Type B pancreatic cell (in vitro differentiated cells): ENCODE measurements at regions not wholly inside any gene's neighbourhood (a gene's known extent, or its start where the extent isn't known, plus 50 kb on each side); places are given as distances from the start of the nearest gene placed in this dataset.

Experiments used
- DNase-seq: peaks from one replicate; pipeline ENCODE4 v3.0.0; 2021; ENCODE audit warnings: mixed read lengths; ENCODE audit not compliant: unreplicated experiment; ENCODE audit errors: extremely low spot score
- H3K27ac Mint-ChIP-seq: 2 replicates; pipeline ENCODE4 v1.8.0; 2021; ENCODE audit warnings: mild to moderate bottlenecking, mixed read lengths
- H3K27me3 Mint-ChIP-seq: 2 replicates; pipeline ENCODE4 v1.8.0; 2021; ENCODE audit warnings: mixed read lengths
- H3K36me3 Mint-ChIP-seq: 2 replicates; pipeline ENCODE4 v1.8.0; 2021; ENCODE audit warnings: mixed read lengths
- H3K4me1 Mint-ChIP-seq: one replicate; pipeline ENCODE4 v1.8.0; 2021; ENCODE audit warnings: mixed read lengths; ENCODE audit not compliant: unreplicated experiment
- H3K4me3 Mint-ChIP-seq: 2 replicates; pipeline ENCODE4 v1.8.0; 2021; ENCODE audit warnings: mild to moderate bottlenecking, mixed read lengths
- H3K9me3 Mint-ChIP-seq: 2 replicates; pipeline ENCODE4 v1.8.0; 2021; ENCODE audit warnings: mixed read lengths
- CTCF ChIP-seq: fragments of 200-600 bp; sonication (generic); conservative IDR thresholded peaks from 2 replicates; pipeline ENCODE4 v1.5.0; 2021; ENCODE audit warnings: antibody characterized with exemption, mild to moderate bottlenecking

GRCh38 chr13:75938811-75939560, 302.9 kb downstream of the LMO7 start:
- no peaks in the 10 kb centered on the region for H3K9me3 Mint-ChIP-seq
- no peaks in the 10 kb centered on the region for H3K27me3 Mint-ChIP-seq
- no peak for DNase-seq
- H3K4me3 Mint-ChIP-seq, result no peak overlapping the region
- no peak overlapping the region for H3K27ac Mint-ChIP-seq
- no peaks in the 10 kb centered on the region for H3K4me1 Mint-ChIP-seq
- TF ChIP-seq CTCF, result no peak
- H3K36me3 Mint-ChIP-seq, result no peaks in the 10 kb centered on the region

DNA sequence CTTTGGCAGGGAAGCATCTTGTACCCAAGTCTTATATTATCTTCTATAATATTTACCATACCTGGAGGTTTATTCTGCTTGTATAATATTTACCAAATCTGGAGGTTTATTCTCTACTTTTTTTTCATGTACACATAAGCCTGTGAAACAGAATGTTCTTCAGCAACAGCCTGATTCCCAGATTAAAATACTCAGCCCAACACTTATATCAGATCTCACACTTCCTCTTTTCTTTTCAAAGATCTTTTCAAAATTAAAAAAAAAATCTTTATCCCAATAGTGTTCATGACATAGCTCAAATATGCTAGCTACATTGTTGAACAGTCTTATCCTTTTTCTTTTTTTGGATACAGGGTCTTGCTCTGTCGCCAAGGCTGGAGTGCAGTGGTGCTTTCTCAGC, 300.7 kb downstream of the LMO7 start:
- H3K27ac Mint-ChIP-seq, result no peak overlapping the region
- H3K9me3 Mint-ChIP-seq, result no peaks in the 10 kb centered on the region
- TF ChIP-seq CTCF, result no peak
- H3K4me3 Mint-ChIP-seq, result no peak overlapping the region
- no peaks in the 10 kb centered on the region for H3K4me1 Mint-ChIP-seq
- H3K36me3 Mint-ChIP-seq, result no peaks in the 10 kb centered on the region
- H3K27me3 Mint-ChIP-seq, result no peaks in the 10 kb centered on the region
- DNase-seq, result no peak

GRCh38 chr13:75935805-75936204, 299.7 kb downstream of the LMO7 start:
- H3K9me3 Mint-ChIP-seq, result no peaks in the 10 kb centered on the region
- no peak for DNase-seq
- no peaks in the 10 kb centered on the region for H3K36me3 Mint-ChIP-seq

DNA sequence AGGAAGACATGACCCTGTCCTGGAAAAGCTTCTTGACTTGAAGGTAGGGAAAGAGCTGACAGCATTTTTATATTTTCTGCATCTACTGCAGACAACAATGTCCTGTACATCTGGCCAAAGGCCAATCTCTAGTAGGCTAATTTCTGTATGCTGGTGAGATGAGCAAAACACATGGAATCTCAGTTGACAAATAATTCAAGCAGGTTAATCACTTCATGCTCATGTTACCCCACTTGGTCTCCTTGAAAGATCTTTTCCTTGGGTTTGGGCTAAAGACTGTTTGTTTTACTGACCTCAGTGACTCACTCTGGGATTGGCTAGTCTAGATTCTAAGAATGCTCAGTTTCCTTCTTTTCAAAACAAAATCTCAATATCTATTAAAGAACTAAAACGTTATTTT, 298.8 kb downstream of the LMO7 start:
- Mint-ChIP-seq H3K36me3 (no peaks in the 10 kb centered on the region), H3K9me3 (no peaks in the 10 kb centered on the region), H3K27me3 (no peaks in the 10 kb centered on the region), H3K4me3 (no peak overlapping the region), H3K4me1 (no peaks in the 10 kb centered on the region), H3K27ac (no peak overlapping the region)
- no peak for DNase-seq
- no peak for TF ChIP-seq CTCF

More at GRCh38 chr13:75935805-75936204, 299.7 kb downstream of the LMO7 start:
- no peak for TF ChIP-seq CTCF
- H3K27me3 Mint-ChIP-seq, result no peaks in the 10 kb centered on the region
- H3K4me1 Mint-ChIP-seq, result no peaks in the 10 kb centered on the region
- H3K4me3 Mint-ChIP-seq, result no peak overlapping the region
- no peak overlapping the region for H3K27ac Mint-ChIP-seq

- H3K36me3 Mint-ChIP-seq, result no peaks in the 10 kb centered on the region
- H3K27me3 Mint-ChIP-seq, result no peaks in the 10 kb centered on the region
- no peak for DNase-seq
- no peak overlapping the region for H3K4me3 Mint-ChIP-seq
- TF ChIP-seq CTCF, result no peak
- H3K9me3 Mint-ChIP-seq, result no peaks in the 10 kb centered on the region
- no peak overlapping the region for H3K27ac Mint-ChIP-seq
- H3K4me1 Mint-ChIP-seq, result no peaks in the 10 kb centered on the region
These were observed 296.5 kb downstream of the LMO7 start for GRCh38 chr13:75932636-75933035.

DNA sequence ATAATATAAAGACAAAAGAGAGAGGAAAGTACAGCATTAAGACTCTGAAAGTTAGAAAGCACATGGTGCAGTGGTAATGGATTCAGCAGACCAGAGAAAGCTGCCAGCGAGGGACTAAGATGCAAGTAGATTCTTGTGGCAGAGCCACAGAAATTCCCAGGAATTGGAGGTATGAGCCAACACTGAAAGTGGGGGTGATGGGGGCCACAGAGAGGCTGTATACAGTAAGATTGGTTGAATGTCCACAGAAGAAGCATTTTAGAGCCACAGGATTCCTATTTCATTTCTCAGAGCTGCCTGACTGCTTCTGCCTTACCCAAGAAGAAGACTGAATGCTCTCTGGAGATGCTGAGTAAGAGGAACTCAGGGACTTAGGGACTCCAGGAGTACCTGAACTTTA, 295.0 kb downstream of the LMO7 start:
- no peaks in the 10 kb centered on the region for H3K9me3 Mint-ChIP-seq

More for the DNA sequence above, 295.0 kb downstream of the LMO7 start:
- no peak overlapping the region for H3K4me3 Mint-ChIP-seq
- TF ChIP-seq CTCF, result no peak
- no peaks in the 10 kb centered on the region for H3K4me1 Mint-ChIP-seq
- no peak overlapping the region for H3K27ac Mint-ChIP-seq
- no peak for DNase-seq
- no peaks in the 10 kb centered on the region for H3K27me3 Mint-ChIP-seq
- H3K36me3 Mint-ChIP-seq, result no peaks in the 10 kb centered on the region
